Lower leg skin (tissue), 3 donors: ENCODE measurements at regions not wholly inside any gene's neighbourhood (a gene's known extent, or its start where the extent isn't known, plus 50 kb on each side); places are given as distances from the start of the nearest gene placed in this dataset.

Source experiments
- CTCF ChIP-seq, 3 donors: fragments of 450-650 bp; IDR thresholded peaks; one replicate each; pipeline ENCODE4 v1.5.1; 2016; ENCODE audit warnings: antibody characterized with exemption in 3 of 3, mild to moderate bottlenecking in 3 of 3, moderate library complexity in 2 of 3
- POLR2A ChIP-seq, 2 donors: fragments of 450-650 bp; IDR thresholded peaks; one replicate each; pipeline ENCODE4 v1.6.1; 2016 to 2017; ENCODE audit warnings: antibody characterized with exemption in 2 of 2, mild to moderate bottlenecking in 1 of 2, moderate library complexity in 1 of 2

- TF ChIP-seq CTCF (IDR thresholded peaks at IDR 0.05), result no peak
- TF ChIP-seq POLR2A (IDR thresholded peaks at IDR 0.05), result no peak
Measured at GRCh38 chr6:163841326-163841725, 426.8 kb downstream of the QKI start.
